B cell (primary cell): ENCODE measurements at regions not wholly inside any gene's neighbourhood (a gene's known extent, or its start where the extent isn't known, plus 50 kb on each side); places are given as distances from the start of the nearest gene placed in this dataset.

ENCODE experiments used
- ATAC-seq: fragments of 200-7000 bp; cut with Tn5 transposase; one replicate; pipeline ENCODE4 v1.10.0; 2021; ENCODE audit warnings: low read depth, mild to moderate bottlenecking, moderate number of reproducible peaks, moderate library complexity
- CTCF ChIA-PET: fragments of 350-600 bp; sonication (Branson Sonifier 250); formaldehyde crosslinking; loops from one replicate; lab custom pipeline; 2021; ENCODE audit warnings: antibody characterized with exemption, inconsistent platforms; lab: Charles Lee
- POLR2A ChIA-PET: fragments of 350-600 bp; sonication (Branson Sonifier 250); formaldehyde crosslinking; loops from one replicate; lab custom pipeline; 2021; ENCODE audit warnings: antibody characterized with exemption; lab: Charles Lee
- DNase-seq: peaks from one replicate; pipeline ENCODE4 v3.0.0; 2013
- H2AFZ ChIP-seq: 2 replicates; pipeline ENCODE4 v1.6.1; 2012; ENCODE audit warnings: mild to moderate bottlenecking, low read depth, low read length; ENCODE audit not compliant: insufficient read depth, poor library complexity, severe bottlenecking
- H3K27ac ChIP-seq, 2 donors: 1 replicate in 1 of 2; 2 replicates in 1 of 2; pipeline ENCODE4 v1.5.1; 2012 to 2013; ENCODE audit warnings: low read length in 2 of 2, mild to moderate bottlenecking in 2 of 2, moderate library complexity in 1 of 2
- H3K27me3 ChIP-seq, 4 experiments: fragments of 200-600 bp in 1 of 4; sonication (generic) in 1 of 4; replicated peaks in 1 of 4; 1 replicate in 2 of 4; 2 replicates in 2 of 4; pipeline versions ENCODE4 v1.6.1 to v1.7.0; 2013 to 2016; ENCODE audit warnings: low read length in 3 of 4, mild to moderate bottlenecking in 2 of 4, mixed read lengths in 1 of 4, moderate library complexity in 1 of 4; ENCODE audit not compliant: insufficient read depth in 4 of 4, control insufficient read depth in 3 of 4; ENCODE audit errors: control extremely low read depth in 1 of 4
- H3K36me3 ChIP-seq, 2 experiments: replicated peaks in 1 of 2; 1 replicate in 1 of 2; 2 replicates in 1 of 2; pipeline versions ENCODE4 v1.6.1 to v1.7.1; 2013; ENCODE audit warnings: low read length in 1 of 2; ENCODE audit not compliant: insufficient read depth in 2 of 2, control insufficient read depth in 1 of 2; ENCODE audit errors: control extremely low read depth in 1 of 2, extremely low read depth in 1 of 2
- H3K4me1 ChIP-seq, 2 donors: fragments of 200-600 bp in 1 of 2; sonication (generic) in 1 of 2; 1 replicate in 1 of 2; 2 replicates in 1 of 2; pipeline versions ENCODE4 v1.5.1 to v1.6.1; 2013 to 2017; ENCODE audit warnings: low read length in 2 of 2; ENCODE audit not compliant: control insufficient read depth in 2 of 2, insufficient read depth in 2 of 2
- H3K4me2 ChIP-seq: replicated peaks from 2 replicates; pipeline ENCODE3; 2012; ENCODE audit warnings: mild to moderate bottlenecking, low read depth, low read length; ENCODE audit not compliant: poor library complexity, severe bottlenecking
- H3K4me3 ChIP-seq, 5 experiments: fragments of 200-600 bp in 1 of 5; sonication (generic) in 1 of 5; 1 replicate in 3 of 5; 2 replicates in 2 of 5; pipeline versions ENCODE4 v1.5.1 to v1.7.0; 2011 to 2016; ENCODE audit warnings: low read length in 4 of 5, mild to moderate bottlenecking in 4 of 5, low read depth in 2 of 5, control low read depth in 1 of 5, moderate library complexity in 1 of 5; ENCODE audit not compliant: insufficient read depth in 1 of 5; ENCODE audit errors: control extremely low read depth in 1 of 5, extremely low read depth in 1 of 5
- H3K79me2 ChIP-seq: fragments of 200-600 bp; sonication (generic); one replicate; pipeline ENCODE4 v1.6.0; 2016; ENCODE audit warnings: low read length; ENCODE audit not compliant: control insufficient read depth, insufficient read depth
- H3K9ac ChIP-seq: fragments of 200-600 bp; sonication (generic); 2 replicates; pipeline ENCODE4 v1.6.1; 2017; ENCODE audit warnings: mild to moderate bottlenecking, low read length, moderate library complexity
- H3K9me3 ChIP-seq, 3 donors: one replicate each; pipeline versions ENCODE4 v1.6.1 to v1.7.1; 2013; ENCODE audit warnings: low read length in 2 of 3; ENCODE audit not compliant: control insufficient read depth in 2 of 3, insufficient read depth in 1 of 3; ENCODE audit errors: control extremely low read depth in 1 of 3
- H4K20me1 ChIP-seq: 2 replicates; pipeline ENCODE4 v1.6.0; 2012; ENCODE audit warnings: mild to moderate bottlenecking, low read length; ENCODE audit not compliant: insufficient read depth, control insufficient read depth, poor library complexity, severe bottlenecking
- H3K27ac Mint-ChIP-seq: one replicate; pipeline ENCODE4 v1.8.0; 2021; ENCODE audit warnings: mixed read lengths
- H3K27me3 Mint-ChIP-seq: one replicate; pipeline ENCODE4 v1.8.0; 2021; ENCODE audit warnings: mixed read lengths
- H3K4me1 Mint-ChIP-seq: one replicate; pipeline ENCODE4 v1.8.0; 2021; ENCODE audit warnings: mixed read lengths
- H3K4me3 Mint-ChIP-seq: one replicate; pipeline ENCODE4 v1.8.0; 2021; ENCODE audit warnings: mixed read lengths
- H3K9me3 Mint-ChIP-seq: one replicate; pipeline ENCODE4 v1.8.0; 2022; ENCODE audit warnings: mixed read lengths; ENCODE audit not compliant: insufficient read depth
- CTCF ChIP-seq: fragments of 200-600 bp; IDR thresholded peaks from one replicate; pipeline ENCODE4 v1.8.0; 2022; ENCODE audit warnings: antibody characterized with exemption, mild to moderate bottlenecking
- EZH2 ChIP-seq: IDR thresholded peaks from 2 replicates; pipeline ENCODE4 v1.6.1; 2012; ENCODE audit warnings: borderline replicate concordance, low read depth, mild to moderate bottlenecking, moderate library complexity, low read length; ENCODE audit not compliant: insufficient read depth, poor library complexity, severe bottlenecking
- WGBS: methylation state at CpG from one replicate; pipeline ENCODE4 v1.1.5; 2013; ENCODE audit warnings: missing lambda C conversion rate; ENCODE audit not compliant: insufficient coverage; 5-methylcytosine and 5-hydroxymethylcytosine counted together
- intact Hi-C: fragments of 100-400 bp; cut with micrococcal nuclease; formaldehyde crosslinking; loops from one replicate; pipeline ENCODE4 v1.10.0; 2022

GRCh38 chr12:3419558-3419957, 71.4 kb upstream of the PRMT8 start:
- no peaks in the 10 kb centered on the region for H3K36me3 ChIP-seq
- H3K79me2 ChIP-seq = no peaks in the 10 kb centered on the region
- Mint-ChIP-seq H3K4me1 (no peaks in the 10 kb centered on the region), H3K4me3 (no peak overlapping the region), H3K9me3 (no peaks in the 10 kb centered on the region), H3K27me3 (peaks cover 32% of the 10 kb centered on the region), H3K27ac (no peak overlapping the region)
- no peak overlapping the region for H3K4me2 ChIP-seq
- no peak overlapping the region for H3K4me3 ChIP-seq
- WGBS = 100% methylated on average over 1 of the region's 3 CpGs
- no peak overlapping the region for H3K9ac ChIP-seq
- H3K27ac ChIP-seq = no peak overlapping the region
- no peak for TF ChIP-seq EZH2
- no peak for TF ChIP-seq CTCF
- no peaks in the 10 kb centered on the region for H4K20me1 ChIP-seq
- POLR2A ChIA-PET = no interaction called here
- peaks cover 0 to 16% (median 0%) of the 10 kb centered on the region in 3 donors for H3K9me3 ChIP-seq
- peaks cover 0 to 8% (median 0%) of the 10 kb centered on the region in 4 experiments for H3K27me3 ChIP-seq
- ATAC-seq = no peak
- H3K4me1 ChIP-seq = no peaks in the 10 kb centered on the region
- CTCF ChIA-PET = no interaction called here
- intact Hi-C loops = no loop called here
- DNase-seq = no peak
- H2AFZ ChIP-seq = no peak overlapping the region

GRCh38 chr12:3420693-3421092, 70.3 kb upstream of the PRMT8 start:
- ChIA-PET CTCF (no interaction called here), POLR2A (no interaction called here)
- Histone ChIP-seq H3K9ac (no peak overlapping the region), H2AFZ (no peak overlapping the region), H3K27ac (no peak overlapping the region), H3K79me2 (no peaks in the 10 kb centered on the region), H3K4me2 (no peak overlapping the region), H3K9me3 (peaks cover 0 to 9% (median 0%) of the 10 kb centered on the region in 3 donors), H4K20me1 (no peaks in the 10 kb centered on the region), H3K4me3 (no peak overlapping the region), H3K4me1 (no peaks in the 10 kb centered on the region), H3K27me3 (peaks cover 0 to 8% (median 0%) of the 10 kb centered on the region in 4 experiments), H3K36me3 (no peaks in the 10 kb centered on the region)
- H3K4me1 Mint-ChIP-seq = no peaks in the 10 kb centered on the region
- no peak overlapping the region for H3K27ac Mint-ChIP-seq
- ATAC-seq = no peak
- no CpG with 5 or more reads among the region's 6 CpGs for WGBS
- no peaks in the 10 kb centered on the region for H3K9me3 Mint-ChIP-seq
- H3K27me3 Mint-ChIP-seq = peaks cover 31% of the 10 kb centered on the region
- DNase-seq = no peak
- intact Hi-C loops = no loop called here
- no peak overlapping the region for H3K4me3 Mint-ChIP-seq
- TF ChIP-seq EZH2 (no peak), CTCF (no peak)
